H9 (cell line): ENCODE measurements at regions not wholly inside any gene's neighbourhood (a gene's known extent, or its start where the extent isn't known, plus 50 kb on each side); places are given as distances from the start of the nearest gene placed in this dataset.

Experiments used
- DNase-seq: peaks from one replicate; pipeline ENCODE4 v3.0.0-alpha.2; 2017
- H2AFZ ChIP-seq: one replicate; pipeline ENCODE4 v1.6.1; 2013; ENCODE audit warnings: mild to moderate bottlenecking, low read length, control low read depth, moderate library complexity
- H2AK5ac ChIP-seq: 2 replicates; pipeline ENCODE4 v1.6.1; 2013; ENCODE audit warnings: low read length, control low read depth, mixed read lengths; ENCODE audit not compliant: insufficient read length
- H2BK120ac ChIP-seq: one replicate; pipeline ENCODE4 v1.6.1; 2013; ENCODE audit warnings: low read depth, mild to moderate bottlenecking, low read length, control low read depth, inconsistent platforms; ENCODE audit not compliant: poor library complexity, severe bottlenecking
- H2BK12ac ChIP-seq: 2 replicates; pipeline ENCODE4 v1.6.1; 2013; ENCODE audit warnings: low read length, control low read depth, mixed read lengths, low read depth; ENCODE audit not compliant: insufficient read length
- H2BK15ac ChIP-seq: 2 replicates; pipeline ENCODE4 v1.6.1; 2013; ENCODE audit warnings: low read depth, low read length, control low read depth
- H2BK20ac ChIP-seq: one replicate; pipeline ENCODE4 v1.6.1; 2013; ENCODE audit warnings: low read depth, mild to moderate bottlenecking, low read length, control low read depth, inconsistent platforms; ENCODE audit not compliant: poor library complexity, severe bottlenecking
- H2BK5ac ChIP-seq: 2 replicates; pipeline ENCODE4 v1.6.1; 2013; ENCODE audit warnings: low read length, control low read depth, mixed read lengths; ENCODE audit not compliant: insufficient read length
- H3K14ac ChIP-seq: 2 replicates; pipeline ENCODE4 v1.6.1; 2013; ENCODE audit warnings: low read length, control low read depth; ENCODE audit not compliant: insufficient read depth
- H3K18ac ChIP-seq: 2 replicates; pipeline ENCODE4 v1.6.1; 2013; ENCODE audit warnings: low read depth, mild to moderate bottlenecking, mixed read lengths, low read length, control low read depth; ENCODE audit not compliant: insufficient read length
- H3K23ac ChIP-seq: 2 replicates; pipeline ENCODE4 v1.6.1; 2013; ENCODE audit warnings: low read length, control low read depth, mixed read lengths, low read depth; ENCODE audit not compliant: insufficient read length
- H3K23me2 ChIP-seq: 2 replicates; pipeline ENCODE4 v1.6.1; 2013; ENCODE audit warnings: low read depth, mild to moderate bottlenecking, mixed read lengths, low read length, control low read depth; ENCODE audit not compliant: insufficient read length, poor library complexity, severe bottlenecking
- H3K27ac ChIP-seq: 2 replicates; pipeline ENCODE4 v1.5.1; 2013; ENCODE audit warnings: low read length, control low read depth, mixed read lengths, low read depth; ENCODE audit not compliant: insufficient read length
- H3K27me3 ChIP-seq: 2 replicates; pipeline ENCODE4 v1.6.1; 2013; ENCODE audit warnings: low read length, control low read depth, inconsistent platforms; ENCODE audit not compliant: insufficient read depth
- H3K4ac ChIP-seq: 2 replicates; pipeline ENCODE4 v1.6.1; 2013; ENCODE audit warnings: low read depth, mild to moderate bottlenecking, control low read depth, inconsistent platforms, low read length, moderate library complexity
- H3K4me1 ChIP-seq: 2 replicates; pipeline ENCODE4 v1.6.1; 2013; ENCODE audit warnings: low read length, control low read depth, inconsistent platforms; ENCODE audit not compliant: insufficient read depth
- H3K4me2 ChIP-seq: 2 replicates; pipeline ENCODE4 v1.6.1; 2013; ENCODE audit warnings: low read length, control low read depth, mixed read lengths; ENCODE audit not compliant: insufficient read length, insufficient read depth
- H3K56ac ChIP-seq: 2 replicates; pipeline ENCODE4 v1.6.1; 2013; ENCODE audit warnings: low read depth, mild to moderate bottlenecking, mixed read lengths, low read length, control low read depth; ENCODE audit not compliant: insufficient read length
- H3K79me1 ChIP-seq: 2 replicates; pipeline ENCODE4 v1.6.1; 2013; ENCODE audit warnings: low read depth, mild to moderate bottlenecking, moderate library complexity, low read length, control low read depth, inconsistent platforms; ENCODE audit not compliant: insufficient read depth, poor library complexity, severe bottlenecking
- H3K79me2 ChIP-seq: 2 replicates; pipeline ENCODE4 v1.6.1; 2013; ENCODE audit warnings: low read length, control low read depth, inconsistent platforms; ENCODE audit not compliant: insufficient read depth
- H3K9ac ChIP-seq: 2 replicates; pipeline ENCODE4 v1.6.1; 2013; ENCODE audit warnings: low read length, control low read depth, mixed read lengths; ENCODE audit not compliant: insufficient read length; ENCODE audit errors: extremely low read depth
- H3K9me3 ChIP-seq: one replicate; pipeline ENCODE4 v1.6.1; 2013; ENCODE audit warnings: low read depth, low read length, inconsistent platforms; ENCODE audit not compliant: control insufficient read depth
- H3T11ph ChIP-seq: one replicate; pipeline ENCODE4 v1.6.1; 2013; ENCODE audit warnings: mild to moderate bottlenecking, low read length, control low read depth, inconsistent platforms
- H4K20me1 ChIP-seq: one replicate; pipeline ENCODE4 v1.6.1; 2013; ENCODE audit not compliant: control insufficient read depth, insufficient read length, insufficient read depth
- H4K5ac ChIP-seq: 2 replicates; pipeline ENCODE4 v1.6.1; 2013; ENCODE audit warnings: low read depth, mild to moderate bottlenecking, mixed read lengths, low read length, control low read depth; ENCODE audit not compliant: insufficient read length
- H4K8ac ChIP-seq: replicated peaks from 2 replicates; pipeline ENCODE4 v1.6.1; 2013; ENCODE audit warnings: low read length, control low read depth, mixed read lengths, low read depth; ENCODE audit not compliant: insufficient read length
- H4K91ac ChIP-seq: 2 replicates; pipeline ENCODE4 v1.6.1; 2013; ENCODE audit warnings: low read depth, mild to moderate bottlenecking, moderate library complexity, mixed read lengths, low read length, control low read depth; ENCODE audit not compliant: insufficient read length
- H3K27ac Mint-ChIP-seq, 3 experiments: 2 replicates in 2 of 3; 3 replicates in 1 of 3; pipeline ENCODE4 v1.8.0; 2020 to 2021; ENCODE audit warnings: mixed read lengths in 3 of 3, mild to moderate bottlenecking in 1 of 3, moderate library complexity in 1 of 3
- H3K27me3 Mint-ChIP-seq: 2 replicates; pipeline ENCODE4 v1.8.0; 2021; ENCODE audit warnings: low read depth, mild to moderate bottlenecking, moderate library complexity, mixed read lengths
- H3K36me3 Mint-ChIP-seq, 3 experiments: 2 replicates in 2 of 3; 3 replicates in 1 of 3; pipeline ENCODE4 v1.8.0; 2020 to 2021; ENCODE audit warnings: low read depth in 3 of 3, mixed read lengths in 3 of 3; ENCODE audit not compliant: insufficient read depth in 1 of 3
- H3K4me1 Mint-ChIP-seq, 2 experiments: 2 replicates each; pipeline ENCODE4 v1.8.0; 2020; ENCODE audit warnings: mixed read lengths in 2 of 2
- H3K4me3 Mint-ChIP-seq, 2 experiments: 2 replicates in 1 of 2; 3 replicates in 1 of 2; pipeline ENCODE4 v1.8.0; 2020 to 2021; ENCODE audit warnings: mild to moderate bottlenecking in 2 of 2, mixed read lengths in 2 of 2, moderate library complexity in 1 of 2
- H3K9me3 Mint-ChIP-seq, 2 experiments: 2 replicates in 1 of 2; 3 replicates in 1 of 2; pipeline ENCODE4 v1.8.0; 2020; ENCODE audit warnings: mild to moderate bottlenecking in 2 of 2, mixed read lengths in 2 of 2, moderate library complexity in 1 of 2
- WGBS: extraction: QIAGEN DNeasy Blood & Tissue Kit; methylation state at CpG from one replicate; pipeline ENCODE4 v1.1.7; 2013; ENCODE audit warnings: missing lambda C conversion rate, low lambda C conversion rate, mixed read lengths; ENCODE audit not compliant: insufficient read length; ENCODE audit errors: extremely low coverage; 5-methylcytosine and 5-hydroxymethylcytosine counted together
- TF ChIP-seq, protein P1 (sequence below): fragments of 200-600 bp; sonication (generic); conservative IDR thresholded peaks from 3 replicates; pipeline ENCODE4 v1.8.0; 2021; ENCODE audit warnings: antibody characterized with exemption, mild to moderate bottlenecking

GRCh38 chr4:136571315-136571714, 961.0 kb downstream of the PCDH18 start:
- Histone ChIP-seq H3K79me1 (no peaks in the 10 kb centered on the region), H3K9me3 (no peaks in the 10 kb centered on the region), H3K79me2 (no peaks in the 10 kb centered on the region), H3K4ac (no peak overlapping the region), H2AFZ (no peak overlapping the region), H2BK5ac (no peak overlapping the region), H3K56ac (no peak overlapping the region), H3K27me3 (no peaks in the 10 kb centered on the region), H3K4me2 (no peak overlapping the region), H2BK12ac (no peak overlapping the region), H4K20me1 (no peaks in the 10 kb centered on the region), H2BK20ac (no peak overlapping the region), H4K8ac (no peak overlapping the region), H2BK15ac (no peak overlapping the region), H3K23me2 (no peaks in the 10 kb centered on the region), H4K5ac (no peak overlapping the region), H3K4me1 (no peaks in the 10 kb centered on the region), H3K18ac (no peak overlapping the region), H3T11ph (no peak overlapping the region), H3K23ac (no peak overlapping the region), H3K27ac (no peak overlapping the region), H4K91ac (no peak overlapping the region), H2AK5ac (no peak overlapping the region), H3K14ac (no peak overlapping the region), H2BK120ac (no peak overlapping the region), H3K9ac (no peak overlapping the region)
- TF ChIP-seq, protein P1, sequence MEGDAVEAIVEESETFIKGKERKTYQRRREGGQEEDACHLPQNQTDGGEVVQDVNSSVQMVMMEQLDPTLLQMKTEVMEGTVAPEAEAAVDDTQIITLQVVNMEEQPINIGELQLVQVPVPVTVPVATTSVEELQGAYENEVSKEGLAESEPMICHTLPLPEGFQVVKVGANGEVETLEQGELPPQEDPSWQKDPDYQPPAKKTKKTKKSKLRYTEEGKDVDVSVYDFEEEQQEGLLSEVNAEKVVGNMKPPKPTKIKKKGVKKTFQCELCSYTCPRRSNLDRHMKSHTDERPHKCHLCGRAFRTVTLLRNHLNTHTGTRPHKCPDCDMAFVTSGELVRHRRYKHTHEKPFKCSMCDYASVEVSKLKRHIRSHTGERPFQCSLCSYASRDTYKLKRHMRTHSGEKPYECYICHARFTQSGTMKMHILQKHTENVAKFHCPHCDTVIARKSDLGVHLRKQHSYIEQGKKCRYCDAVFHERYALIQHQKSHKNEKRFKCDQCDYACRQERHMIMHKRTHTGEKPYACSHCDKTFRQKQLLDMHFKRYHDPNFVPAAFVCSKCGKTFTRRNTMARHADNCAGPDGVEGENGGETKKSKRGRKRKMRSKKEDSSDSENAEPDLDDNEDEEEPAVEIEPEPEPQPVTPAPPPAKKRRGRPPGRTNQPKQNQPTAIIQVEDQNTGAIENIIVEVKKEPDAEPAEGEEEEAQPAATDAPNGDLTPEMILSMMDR: no peak
- peaks cover 0 to 3% of the 10 kb centered on the region in 2 experiments; a peak in 2 of 5 replicates for H3K9me3 Mint-ChIP-seq
- peaks cover 0 to 5% (median 0%) of the 10 kb centered on the region in 3 experiments; a peak in 2 of 7 replicates for H3K36me3 Mint-ChIP-seq
- H3K27ac Mint-ChIP-seq: no peak overlapping the region
- no peaks in the 10 kb centered on the region for H3K4me1 Mint-ChIP-seq
- H3K4me3 Mint-ChIP-seq: no peak overlapping the region
- no peaks in the 10 kb centered on the region for H3K27me3 Mint-ChIP-seq
- no CpG with 5 or more reads among the region's 3 CpGs for WGBS
- DNase-seq: no peak
